ENCODE measurements at regions not wholly inside any gene's neighbourhood (a gene's known extent, or its start where the extent isn't known, plus 50 kb on each side); places are given as distances from the start of the nearest gene placed in this dataset.

- Histone ChIP-seq H3K9me1 (ENCODE audit: control insufficient read depth, extremely low read depth, insufficient read depth, low read length) (no peaks in the 10 kb centered on the region), H3K27ac (ENCODE audit: control insufficient read depth, insufficient read depth, low read length) (no peak overlapping the region), H3K4me1 (ENCODE audit: control insufficient read depth, extremely low read depth, insufficient read depth, low read length) (no peaks in the 10 kb centered on the region), H3K4me3 (ENCODE audit: control insufficient read depth in 2 of 3, extremely low read depth in 1 of 3, insufficient read depth in 2 of 3, low read depth in 1 of 3, low read length in 3 of 3) (no peak overlapping the region), H3K9me3 (ENCODE audit: control insufficient read depth, low read depth, low read length) (no peaks in the 10 kb centered on the region), H3K36me3 (ENCODE audit: control insufficient read depth in 2 of 2, extremely low read depth in 1 of 2, insufficient read depth in 2 of 2, low read length in 2 of 2) (no peaks in the 10 kb centered on the region), H2AFZ (ENCODE audit: control insufficient read depth, low read length) (no peak overlapping the region), H3K79me2 (ENCODE audit: control insufficient read depth, insufficient read depth, low read length) (no peaks in the 10 kb centered on the region), H4K20me1 (ENCODE audit: control insufficient read depth, extremely low read depth, insufficient read depth, low read length) (no peaks in the 10 kb centered on the region), H3K9ac (ENCODE audit: control insufficient read depth, extremely low read depth, insufficient read depth, low read length) (no peak overlapping the region), H3K27me3 (ENCODE audit: control insufficient read depth, extremely low read depth, insufficient read depth, low read length) (no peaks in the 10 kb centered on the region), H3K4me2 (ENCODE audit: control insufficient read depth, extremely low read depth, insufficient read depth, low read depth, low read length) (no peak overlapping the region)
- no peak for TF ChIP-seq CTCF (optimal IDR thresholded peaks at IDR 0.05 in 1 of 3, IDR thresholded peaks at IDR 0.05 in 1 of 3, conservative IDR thresholded peaks at IDR 0.05 in 1 of 3; ENCODE audit: extremely low read depth in 1 of 3, insufficient read depth in 2 of 3, low read length in 3 of 3)
- no peak for TF ChIP-seq EZH2 (IDR thresholded peaks at IDR 0.05; ENCODE audit: low read length)
- dilution Hi-C loops (cut with MboI; ENCODE audit: extremely low pct_ligation_motif_present, low sequenced_read_pairs), result no loop called here
- no peak for FAIRE-seq
- no peak for DNase-seq (ENCODE audit: low read depth, low spot score)
Measured at GRCh38 chr2:199195927-199196502, 261.7 kb downstream of the SATB2 start.

- H3K4me1 ChIP-seq (ENCODE audit: control insufficient read depth, extremely low read depth, insufficient read depth, low read length), result no peaks in the 10 kb centered on the region
- H3K9ac ChIP-seq (ENCODE audit: control insufficient read depth, extremely low read depth, insufficient read depth, low read length), result no peak overlapping the region
- H3K36me3 ChIP-seq (ENCODE audit: control insufficient read depth in 2 of 2, extremely low read depth in 1 of 2, insufficient read depth in 2 of 2, low read length in 2 of 2), result no peaks in the 10 kb centered on the region
- H3K9me1 ChIP-seq (ENCODE audit: control insufficient read depth, extremely low read depth, insufficient read depth, low read length), result no peaks in the 10 kb centered on the region
- no peaks in the 10 kb centered on the region for H3K9me3 ChIP-seq (ENCODE audit: control insufficient read depth, low read depth, low read length)
- dilution Hi-C loops (cut with MboI; ENCODE audit: extremely low pct_ligation_motif_present, low sequenced_read_pairs), result no loop called here
- DNase-seq (ENCODE audit: low read depth, low spot score) (no peak), FAIRE-seq (no peak)
- no peak overlapping the region for H2AFZ ChIP-seq (ENCODE audit: control insufficient read depth, low read length)
- H3K4me2 ChIP-seq (ENCODE audit: control insufficient read depth, extremely low read depth, insufficient read depth, low read depth, low read length), result no peak overlapping the region
- no peak overlapping the region for H3K27ac ChIP-seq (ENCODE audit: control insufficient read depth, insufficient read depth, low read length)
- H3K27me3 ChIP-seq (ENCODE audit: control insufficient read depth, extremely low read depth, insufficient read depth, low read length), result no peaks in the 10 kb centered on the region
- TF ChIP-seq CTCF (optimal IDR thresholded peaks at IDR 0.05 in 1 of 3, IDR thresholded peaks at IDR 0.05 in 1 of 3, conservative IDR thresholded peaks at IDR 0.05 in 1 of 3; ENCODE audit: extremely low read depth in 1 of 3, insufficient read depth in 2 of 3, low read length in 3 of 3), result no peak
- H3K79me2 ChIP-seq (ENCODE audit: control insufficient read depth, insufficient read depth, low read length), result no peaks in the 10 kb centered on the region
- no peaks in the 10 kb centered on the region for H4K20me1 ChIP-seq (ENCODE audit: control insufficient read depth, extremely low read depth, insufficient read depth, low read length)
- H3K4me3 ChIP-seq (ENCODE audit: control insufficient read depth in 2 of 3, extremely low read depth in 1 of 3, insufficient read depth in 2 of 3, low read depth in 1 of 3, low read length in 3 of 3), result no peak overlapping the region
Measured at GRCh38 chr2:199191461-199191860, 266.3 kb downstream of the SATB2 start.

Data from keratinocyte (primary cell).